GM23338 (cell line): ENCODE measurements at regions not wholly inside any gene's neighbourhood (a gene's known extent, or its start where the extent isn't known, plus 50 kb on each side); places are given as distances from the start of the nearest gene placed in this dataset.

Experiments used
- ATAC-seq: fragments of 200-7000 bp; cut with Tn5 transposase; 3 replicates; pipeline ENCODE4 v1.9.1; 2020
- DNase-seq: peaks from one replicate; pipeline ENCODE4 v3.0.0-alpha.2; 2015; ENCODE audit warnings: low spot score
- H2AFZ ChIP-seq: fragments of 200-600 bp; sonication (generic); 2 replicates; pipeline ENCODE4 v1.8.0; 2016; ENCODE audit warnings: antibody characterized with exemption, mild to moderate bottlenecking, moderate library complexity
- H3F3A ChIP-seq: fragments of 200-600 bp; sonication (generic); replicated peaks from 2 replicates; pipeline ENCODE4 v1.8.0; 2017; ENCODE audit warnings: antibody characterized with exemption, mixed run types, low read depth
- H3K27ac ChIP-seq: fragments of 200-600 bp; sonication (generic); 2 replicates; pipeline ENCODE4 v1.6.1; 2016; ENCODE audit warnings: low read depth
- H3K27me3 ChIP-seq: fragments of 200-600 bp; sonication (generic); 2 replicates; pipeline ENCODE4 v1.8.0; 2016; ENCODE audit warnings: mild to moderate bottlenecking, mixed run types, moderate library complexity; ENCODE audit not compliant: insufficient read depth
- H3K36me3 ChIP-seq: fragments of 200-600 bp; sonication (generic); 2 replicates; pipeline ENCODE4 v1.8.0; 2016; ENCODE audit warnings: mild to moderate bottlenecking; ENCODE audit not compliant: insufficient read depth
- H3K4me1 ChIP-seq: fragments of 200-600 bp; sonication (generic); 2 replicates; pipeline ENCODE4 v1.8.0; 2016; ENCODE audit warnings: mild to moderate bottlenecking, moderate library complexity; ENCODE audit not compliant: insufficient read depth
- H3K4me2 ChIP-seq: fragments of 200-600 bp; sonication (generic); 2 replicates; pipeline ENCODE4 v1.7.1; 2017; ENCODE audit warnings: mixed run types
- H3K4me3 ChIP-seq: fragments of 200-600 bp; sonication (generic); 2 replicates; pipeline ENCODE4 v1.6.1; 2016; ENCODE audit warnings: mixed run types
- H3K79me2 ChIP-seq: fragments of 200-600 bp; sonication (generic); replicated peaks from 2 replicates; pipeline ENCODE4 v1.8.0; 2017; ENCODE audit warnings: mild to moderate bottlenecking; ENCODE audit not compliant: insufficient read depth
- H3K9me2 ChIP-seq: fragments of 200-600 bp; sonication (generic); 2 replicates; pipeline ENCODE4 v1.8.0; 2017; ENCODE audit not compliant: insufficient read depth
- H4K20me1 ChIP-seq: fragments of 200-600 bp; sonication (generic); replicated peaks from 2 replicates; pipeline ENCODE4 v1.8.0; 2017; ENCODE audit warnings: mild to moderate bottlenecking; ENCODE audit not compliant: insufficient read depth
- H3K27ac Mint-ChIP-seq: 2 replicates; pipeline ENCODE4 v1.8.0; 2020; ENCODE audit warnings: inconsistent platforms, mild to moderate bottlenecking, moderate library complexity, mixed read lengths
- H3K27me3 Mint-ChIP-seq: 3 replicates; pipeline ENCODE4 v1.8.0; 2022; ENCODE audit warnings: low read depth, mild to moderate bottlenecking, moderate library complexity, mixed read lengths, inconsistent platforms; ENCODE audit not compliant: insufficient read depth, poor library complexity
- H3K36me3 Mint-ChIP-seq: 3 replicates; pipeline ENCODE4 v1.8.0; 2021; ENCODE audit warnings: low read depth, mild to moderate bottlenecking, inconsistent platforms, moderate library complexity, mixed read lengths
- H3K4me1 Mint-ChIP-seq: 3 replicates; pipeline ENCODE4 v1.8.0; 2020; ENCODE audit warnings: mild to moderate bottlenecking, inconsistent platforms, mixed read lengths
- H3K4me3 Mint-ChIP-seq: 3 replicates; pipeline ENCODE4 v1.8.0; 2021; ENCODE audit warnings: moderate library complexity, mild to moderate bottlenecking, inconsistent platforms, mixed read lengths
- H3K9me3 Mint-ChIP-seq: 3 replicates; pipeline ENCODE4 v1.8.0; 2020; ENCODE audit warnings: moderate library complexity, mild to moderate bottlenecking, inconsistent platforms, mixed read lengths
- ETS1 ChIP-seq: IDR thresholded peaks from 2 replicates; pipeline ENCODE4 v1.6.1; 2016; ENCODE audit warnings: antibody characterized with exemption
- REST ChIP-seq: IDR thresholded peaks from one replicate; pipeline ENCODE4 v1.6.1; 2018; ENCODE audit warnings: antibody characterized with exemption; ENCODE audit not compliant: unreplicated experiment
- STAT1 ChIP-seq: IDR thresholded peaks from one replicate; pipeline ENCODE4 v1.6.1; 2016; ENCODE audit warnings: antibody characterized with exemption; ENCODE audit not compliant: unreplicated experiment
- ZNF114 ChIP-seq: fragments of 250-450 bp; sonication (Bioruptor Pico); IDR thresholded peaks from 2 replicates; pipeline ENCODE4 v1.5.0; 2020; ENCODE audit warnings: mild to moderate bottlenecking, moderate library complexity
- ZNF462 ChIP-seq: fragments of 250-450 bp; sonication (Bioruptor Pico); IDR thresholded peaks from 2 replicates; pipeline ENCODE4 v1.5.0; 2020; ENCODE audit warnings: mild to moderate bottlenecking, moderate library complexity

- TF ChIP-seq ZNF462 (no peak), REST (no peak), STAT1 (no peak)
Observed at GRCh38 chr4:137274404-137274803, 257.9 kb downstream of the PCDH18 start (continued).

- ATAC-seq (no peak), DNase-seq (no peak)
- Histone ChIP-seq H2AFZ (no peak overlapping the region), H3K4me1 (peaks cover 7% of the 10 kb centered on the region), H3F3A (no peaks in the 10 kb centered on the region), H3K79me2 (no peaks in the 10 kb centered on the region), H3K9me2 (no peaks in the 10 kb centered on the region), H4K20me1 (no peaks in the 10 kb centered on the region), H3K27ac (no peak overlapping the region), H3K27me3 (no peaks in the 10 kb centered on the region), H3K4me3 (no peak overlapping the region), H3K36me3 (no peaks in the 10 kb centered on the region), H3K4me2 (no peak overlapping the region)
- Mint-ChIP-seq H3K4me3 (no peak overlapping the region), H3K27me3 (no peaks in the 10 kb centered on the region), H3K36me3 (no peaks in the 10 kb centered on the region), H3K4me1 (peaks cover 8% of the 10 kb centered on the region; the same call in 2 of the 3 replicates), H3K27ac (no peak overlapping the region), H3K9me3 (no peaks in the 10 kb centered on the region)
- no peak for TF ChIP-seq ETS1
- no peak for TF ChIP-seq ZNF114 (CRISPR knock-in tag)
- no peak for TF ChIP-seq STAT1
Observed at GRCh38 chr4:137267024-137267423, 265.3 kb downstream of the PCDH18 start.
